T-helper 17 cell (primary cell): ENCODE measurements at regions not wholly inside any gene's neighbourhood (a gene's known extent, or its start where the extent isn't known, plus 50 kb on each side); places are given as distances from the start of the nearest gene placed in this dataset.
"Not testable (repeated sequence)": the region's sequence is repeated elsewhere in the genome, so short reads cannot be mapped to it uniquely, and the experiment has no call there.

Experiments
- ATAC-seq: fragments of 150-1000 bp; cut with Tn5 transposase; 2 replicates; pipeline ENCODE4 v1.10.0; 2021; ENCODE audit warnings: mild to moderate bottlenecking, moderate library complexity
- DNase-seq, 3 donors: peaks; one replicate each; pipeline versions ENCODE4 v3.0.0 to v3.0.0-alpha.2; 2020 to 2021
- H3K9me3 ChIP-seq: one replicate; pipeline ENCODE4 v1.7.0; 2013; ENCODE audit warnings: low read length, mild to moderate bottlenecking; ENCODE audit not compliant: control insufficient read depth, poor library complexity, severe bottlenecking
- H3K27ac Mint-ChIP-seq: one replicate; pipeline ENCODE4 v1.8.0; 2022; ENCODE audit warnings: mild to moderate bottlenecking, moderate library complexity, mixed read lengths
- H3K27me3 Mint-ChIP-seq: one replicate; pipeline ENCODE4 v1.8.0; 2022; ENCODE audit warnings: mixed read lengths
- H3K36me3 Mint-ChIP-seq: one replicate; pipeline ENCODE4 v1.8.0; 2022; ENCODE audit warnings: low read depth, mixed read lengths
- H3K4me1 Mint-ChIP-seq: one replicate; pipeline ENCODE4 v1.8.0; 2022; ENCODE audit warnings: mild to moderate bottlenecking, mixed read lengths
- H3K4me3 Mint-ChIP-seq: one replicate; pipeline ENCODE4 v1.8.0; 2022; ENCODE audit warnings: mild to moderate bottlenecking, moderate library complexity, mixed read lengths

GRCh38 chr17:83170571-83171260, 91.3 kb downstream of the METRNL start:
- no peak for ATAC-seq
- peaks cover 6% of the 10 kb centered on the region for H3K27me3 Mint-ChIP-seq
- DNase-seq, result no peak
- no peak overlapping the region for H3K27ac Mint-ChIP-seq
- no peaks in the 10 kb centered on the region for H3K9me3 ChIP-seq
- no peak overlapping the region for H3K4me3 Mint-ChIP-seq
- no peaks in the 10 kb centered on the region for H3K4me1 Mint-ChIP-seq
- H3K36me3 Mint-ChIP-seq, result peaks cover 2% of the 10 kb centered on the region

- Mint-ChIP-seq H3K4me1 (no peaks in the 10 kb centered on the region), H3K36me3 (peaks cover 2% of the 10 kb centered on the region), H3K27me3 (peaks cover 6% of the 10 kb centered on the region), H3K27ac (no peak overlapping the region), H3K4me3 (no peak overlapping the region)
- no peak for ATAC-seq
- no peak for DNase-seq
- no peaks in the 10 kb centered on the region for H3K9me3 ChIP-seq
These were observed 92.3 kb downstream of the METRNL start for GRCh38 chr17:83171661-83172060.

- not testable (repeated sequence) for H3K4me3 Mint-ChIP-seq, ATAC-seq
These were observed 92.7 kb downstream of the METRNL start for GRCh38 chr17:83172099-83172498.

GRCh38 chr17:83172646-83173045, 93.2 kb downstream of the METRNL start:
- not testable (repeated sequence) for H3K36me3 Mint-ChIP-seq, ATAC-seq, H3K4me1 Mint-ChIP-seq, H3K27me3 Mint-ChIP-seq, H3K27ac Mint-ChIP-seq, H3K4me3 Mint-ChIP-seq, H3K9me3 ChIP-seq, DNase-seq

More at GRCh38 chr17:83172099-83172498, 92.7 kb downstream of the METRNL start:
- not testable (repeated sequence) for H3K9me3 ChIP-seq, H3K27ac Mint-ChIP-seq, DNase-seq, H3K36me3 Mint-ChIP-seq, H3K4me1 Mint-ChIP-seq, H3K27me3 Mint-ChIP-seq

- not testable (repeated sequence) for DNase-seq, H3K4me1 Mint-ChIP-seq, H3K4me3 Mint-ChIP-seq, H3K36me3 Mint-ChIP-seq, H3K27me3 Mint-ChIP-seq, ATAC-seq, H3K27ac Mint-ChIP-seq, H3K9me3 ChIP-seq
These were observed 93.9 kb downstream of the METRNL start for GRCh38 chr17:83173180-83173913.

GRCh38 chr17:83173914-83174361, 94.5 kb downstream of the METRNL start:
- no peak for DNase-seq
- no peaks in the 10 kb centered on the region for H3K9me3 ChIP-seq

GRCh38 chr17:83174362-83175118, 95.1 kb downstream of the METRNL start:
- no peaks in the 10 kb centered on the region for H3K4me1 Mint-ChIP-seq
- no peak for DNase-seq
- H3K36me3 Mint-ChIP-seq, result no peaks in the 10 kb centered on the region
- H3K27me3 Mint-ChIP-seq, result no peaks in the 10 kb centered on the region
- ATAC-seq, result no peak
- no peak overlapping the region for H3K27ac Mint-ChIP-seq
- no peak overlapping the region for H3K4me3 Mint-ChIP-seq
- H3K9me3 ChIP-seq, result no peaks in the 10 kb centered on the region

More at GRCh38 chr17:83173914-83174361, 94.5 kb downstream of the METRNL start:
- Mint-ChIP-seq H3K36me3 (no peaks in the 10 kb centered on the region), H3K27me3 (no peaks in the 10 kb centered on the region), H3K27ac (no peak overlapping the region), H3K4me1 (no peaks in the 10 kb centered on the region), H3K4me3 (no peak overlapping the region)
- ATAC-seq, result no peak

GRCh38 chr17:83175119-83175821, 95.9 kb downstream of the METRNL start:
- Mint-ChIP-seq H3K4me1 (peaks cover 2% of the 10 kb centered on the region), H3K4me3 (no peak overlapping the region), H3K36me3 (no peaks in the 10 kb centered on the region), H3K27me3 (no peaks in the 10 kb centered on the region), H3K27ac (no peak overlapping the region)
- DNase-seq (no peak), ATAC-seq (no peak)
- H3K9me3 ChIP-seq, result no peaks in the 10 kb centered on the region

- peaks cover 2% of the 10 kb centered on the region for H3K4me1 Mint-ChIP-seq
- H3K36me3 Mint-ChIP-seq, result no peaks in the 10 kb centered on the region
- no peak overlapping the region for H3K27ac Mint-ChIP-seq
- H3K4me3 Mint-ChIP-seq, result no peak overlapping the region
- no peaks in the 10 kb centered on the region for H3K27me3 Mint-ChIP-seq
- ATAC-seq (no peak), DNase-seq (no peak)
- H3K9me3 ChIP-seq, result no peaks in the 10 kb centered on the region
These were observed 96.6 kb downstream of the METRNL start for GRCh38 chr17:83175822-83176622.

- Mint-ChIP-seq H3K27ac (no peak overlapping the region), H3K27me3 (no peaks in the 10 kb centered on the region), H3K36me3 (no peaks in the 10 kb centered on the region), H3K4me3 (no peak overlapping the region), H3K4me1 (peaks cover 2% of the 10 kb centered on the region)
- ATAC-seq, result no peak
- no peaks in the 10 kb centered on the region for H3K9me3 ChIP-seq
- no peak for DNase-seq
These were observed 97.5 kb downstream of the METRNL start for GRCh38 chr17:83176623-83177583.

GRCh38 chr17:83177611-83178532, 98.5 kb downstream of the METRNL start:
- H3K27ac Mint-ChIP-seq, result no peak overlapping the region
- H3K36me3 Mint-ChIP-seq, result no peaks in the 10 kb centered on the region
- H3K4me3 Mint-ChIP-seq, result no peak overlapping the region
- H3K9me3 ChIP-seq, result no peaks in the 10 kb centered on the region
- DNase-seq (peak in 1 of 3 donors; percentile 8), ATAC-seq (no peak)
- H3K27me3 Mint-ChIP-seq, result no peaks in the 10 kb centered on the region
- H3K4me1 Mint-ChIP-seq, result peaks cover 2% of the 10 kb centered on the region
